Heart left ventricle (tissue), 16 donors: ENCODE measurements at regions not wholly inside any gene's neighbourhood (a gene's known extent, or its start where the extent isn't known, plus 50 kb on each side); places are given as distances from the start of the nearest gene placed in this dataset.

ENCODE experiments used
- ATAC-seq, 4 donors: fragments of 200-7000 bp; cut with Tn5 transposase; one replicate each; pipeline ENCODE4 v1.9.1; 2020 to 2022; ENCODE audit warnings: moderate library complexity in 4 of 4, mild to moderate bottlenecking in 3 of 4, moderate number of reproducible peaks in 1 of 4
- DNase-seq, 5 donors: peaks; one replicate each; pipeline ENCODE4 v3.0.0-alpha.2; 2020
- H3K27ac ChIP-seq, 12 donors: fragments of 200-600 bp; sonication (generic) in 4 of 12; one replicate each; pipeline versions ENCODE4 v1.5.0 to v1.8.0; 2016 to 2022; ENCODE audit warnings: mild to moderate bottlenecking in 2 of 12
- H3K27me3 ChIP-seq, 9 donors: fragments of 200-600 bp; sonication (generic) in 2 of 9; one replicate each; pipeline versions ENCODE4 v1.5.1 to v1.8.0; 2016 to 2022; ENCODE audit warnings: mild to moderate bottlenecking in 3 of 9
- H3K36me3 ChIP-seq, 9 donors: fragments of 200-600 bp; sonication (generic) in 2 of 9; one replicate each; pipeline versions ENCODE4 v1.5.0 to v1.8.0; 2018 to 2022; ENCODE audit warnings: mild to moderate bottlenecking in 2 of 9
- H3K4me1 ChIP-seq, 12 donors: fragments of 200-600 bp; sonication (generic) in 4 of 12; one replicate each; pipeline versions ENCODE4 v1.5.0 to v1.8.0; 2016 to 2022; ENCODE audit warnings: mild to moderate bottlenecking in 3 of 12
- H3K4me3 ChIP-seq, 12 donors: fragments of 200-600 bp; sonication (generic) in 4 of 12; one replicate each; pipeline versions ENCODE4 v1.5.0 to v1.8.0; 2017 to 2022; ENCODE audit warnings: mild to moderate bottlenecking in 9 of 12, moderate library complexity in 4 of 12
- H3K9me3 ChIP-seq, 12 donors: fragments of 200-600 bp; sonication (generic) in 4 of 12; one replicate each; pipeline versions ENCODE4 v1.5.0 to v1.8.0; 2016 to 2022; ENCODE audit warnings: mild to moderate bottlenecking in 1 of 12
- CTCF ChIP-seq, 12 donors: fragments of 200-600 bp; sonication (generic) in 4 of 12; IDR thresholded peaks; one replicate each; pipeline versions ENCODE4 v1.5.0 to v1.8.0; 2018 to 2022; ENCODE audit warnings: antibody characterized with exemption in 12 of 12, mild to moderate bottlenecking in 5 of 12
- POLR2A ChIP-seq, 2 donors: fragments of 450-650 bp; IDR thresholded peaks; one replicate each; pipeline ENCODE4 v1.6.1; 2017; ENCODE audit warnings: antibody characterized with exemption in 2 of 2, mild to moderate bottlenecking in 2 of 2, moderate library complexity in 2 of 2
- WGBS, 4 donors: extraction: QIAGEN DNeasy Blood & Tissue Kit in 2 of 4; methylation state at CpG; one replicate each; pipeline versions ENCODE4 v1.1.5 to v1.1.7; 2013 to 2018; 5-methylcytosine and 5-hydroxymethylcytosine counted together
- intact Hi-C, 10 donors: fragments of 100-400 bp; cut with DNase I; formaldehyde crosslinking; loops; one replicate each; pipeline versions ENCODE4 v1.11.1 to v1.14.2; 2022
- donor health status: ischemic (EF 13 %, LVEDD 7.1; RV severe dilation, severe dysfunction).
- donor health status: healthy with polysubstance abuse.
- donor health status: DM: no; HTN: yes; CAD: no.
- donor health status: DM: no; HTN: no; CAD: no.
- donor health status: ischemic (EF 25% LVEDD 6.9; RV normal size, moderate dysfunction).
- donor health status: ischemic (EF 25% LVEDD 5.7; RV mildly dilated, moderate dysfunction).
- donor health status: healthy.
- donor health status: DM: yes; HTN: yes; CAD: no.
- donor health status: ischemic (EF 35%, LVEDD 5.7; RV mildly dilated, moderate dysfunction).
- donor health status: nonischemic (EF 11% LVEDD 7.7; RV severe dilation, severe dysfunction).
- donor health status: DM: yes; HTN: yes; CAD: no.
- donor health status: PGD.
- donor health status: ischemic (EF 29% LVEDD 5.4; RV normal size, mild dysfunction).
- donor health status: nonischemic (EF 23%, LVEDD 6.1; RV moderate dilation, normal function).

DNA sequence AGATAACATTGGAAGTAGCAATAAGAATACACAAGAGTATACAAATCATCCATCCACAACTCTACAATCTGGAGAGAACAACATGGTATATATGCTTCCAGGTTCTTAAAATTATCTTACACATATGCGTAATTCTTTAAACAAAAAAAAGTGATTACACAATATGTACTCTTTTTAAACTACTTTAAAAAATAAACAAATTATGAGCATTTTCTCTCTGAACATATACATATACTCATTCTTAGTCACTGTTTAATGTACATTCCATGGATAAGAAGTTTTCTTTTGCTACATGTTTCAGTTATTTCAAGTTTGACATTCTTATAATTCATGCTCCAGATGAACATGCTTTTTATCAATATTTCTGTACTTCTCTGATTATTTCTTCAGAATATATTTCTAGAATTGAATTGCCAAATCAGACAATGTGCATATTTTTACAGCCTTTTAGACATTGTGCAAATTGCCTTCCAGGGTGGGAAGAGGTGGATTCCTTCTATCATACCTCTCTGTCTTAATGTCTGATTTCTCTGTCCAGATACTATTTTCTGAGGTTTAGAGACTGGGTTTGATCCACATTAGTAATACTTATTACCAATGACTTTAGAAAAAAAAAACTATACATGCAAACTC, 551.6 kb downstream of the METTL15 start:
- TF ChIP-seq CTCF (IDR thresholded peaks at IDR 0.05) (no peak), POLR2A (IDR thresholded peaks at IDR 0.05) (no peak)
- H3K27me3 ChIP-seq = no peaks in the 10 kb centered on the region
- DNase-seq (no peak), ATAC-seq (no peak)
- H3K27ac ChIP-seq = no peak overlapping the region
- H3K36me3 ChIP-seq = no peaks in the 10 kb centered on the region
- intact Hi-C loops = no loop called here
- no peak overlapping the region for H3K4me3 ChIP-seq
- no peaks in the 10 kb centered on the region for H3K4me1 ChIP-seq
- H3K9me3 ChIP-seq = no peaks in the 10 kb centered on the region
- 89 to 95% (median 93%) methylated on average over 1 of the region's 1 CpG for WGBS, 4 donors

DNA sequence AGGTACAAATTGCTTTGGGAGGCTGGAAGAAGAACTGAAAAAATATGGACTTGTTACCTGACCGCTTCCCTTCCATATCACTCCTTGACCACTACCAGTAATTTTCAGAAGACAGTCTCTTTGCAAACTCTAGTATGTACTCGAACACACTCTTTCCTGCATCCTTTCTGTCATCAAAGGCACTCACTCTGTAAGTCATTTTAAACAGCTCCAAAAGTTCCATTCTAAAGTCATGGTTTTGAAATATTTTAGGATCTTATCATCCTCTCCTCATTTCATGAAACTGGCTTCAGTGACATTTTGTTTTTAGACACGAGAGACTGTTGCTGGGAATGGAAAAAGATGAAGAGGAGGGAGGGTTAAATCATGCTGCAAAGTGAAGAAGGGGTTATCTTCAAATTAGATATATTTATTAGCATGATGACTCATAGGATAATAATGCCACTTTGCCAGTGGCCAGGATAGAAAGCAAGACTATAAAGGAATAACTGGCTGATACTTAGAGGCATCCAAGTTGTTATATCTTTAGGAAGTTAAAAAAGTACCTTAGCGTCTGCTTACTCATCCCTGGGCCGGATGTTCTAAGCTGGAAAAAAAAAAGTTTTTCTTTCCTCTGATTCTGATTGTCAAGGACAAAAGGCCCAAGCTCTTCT, 549.3 kb downstream of the METTL15 start:
- no peaks in the 10 kb centered on the region for H3K36me3 ChIP-seq
- H3K27ac ChIP-seq = no peak overlapping the region
- H3K27me3 ChIP-seq = peaks cover 0 to 6% (median 0%) of the 10 kb centered on the region in 9 donors
- no peak for DNase-seq
- TF ChIP-seq CTCF (IDR thresholded peaks at IDR 0.05) (no peak), POLR2A (IDR thresholded peaks at IDR 0.05) (no peak)
- no peaks in the 10 kb centered on the region for H3K4me1 ChIP-seq
- 41 to 48% (median 43%) methylated on average over 5 of the region's 5 CpGs for WGBS, 4 donors
- no peak for ATAC-seq
- no peak overlapping the region for H3K4me3 ChIP-seq
- intact Hi-C loops = no loop called here
- no peaks in the 10 kb centered on the region for H3K9me3 ChIP-seq

GRCh38 chr11:28654191-28654590, 546.0 kb downstream of the METTL15 start:
- no peaks in the 10 kb centered on the region for H3K36me3 ChIP-seq
- ATAC-seq (no peak), DNase-seq (no peak)
- no peak for TF ChIP-seq CTCF (IDR thresholded peaks at IDR 0.05)
- no peak for TF ChIP-seq POLR2A (IDR thresholded peaks at IDR 0.05)
- peaks cover 0 to 6% (median 0%) of the 10 kb centered on the region in 9 donors for H3K27me3 ChIP-seq
- H3K4me3 ChIP-seq = no peak overlapping the region
- no peak overlapping the region for H3K27ac ChIP-seq
- H3K4me1 ChIP-seq = no peaks in the 10 kb centered on the region
- intact Hi-C loops = no loop called here
- H3K9me3 ChIP-seq = no peaks in the 10 kb centered on the region
- 70 to 83% (median 76%) methylated on average over 3 of the region's 3 CpGs for WGBS, 4 donors

GRCh38 chr11:28649922-28650321, 541.7 kb downstream of the METTL15 start:
- TF ChIP-seq POLR2A (IDR thresholded peaks at IDR 0.05) (no peak), CTCF (IDR thresholded peaks at IDR 0.05) (no peak)

More at GRCh38 chr11:28649922-28650321, 541.7 kb downstream of the METTL15 start:
- no peak for DNase-seq
- ATAC-seq = no peak
- 78 to 85% (median 81%) methylated on average over 5 of the region's 5 CpGs for WGBS, 4 donors
- intact Hi-C loops = no loop called here
- Histone ChIP-seq H3K9me3 (peaks cover 0 to 11% (median 0%) of the 10 kb centered on the region in 12 donors), H3K4me1 (no peaks in the 10 kb centered on the region), H3K27me3 (peaks cover 0 to 6% (median 0%) of the 10 kb centered on the region in 9 donors), H3K4me3 (no peak overlapping the region), H3K36me3 (no peaks in the 10 kb centered on the region), H3K27ac (no peak overlapping the region)
